Fibroblast of the conjunctiva (primary cell): ENCODE measurements at regions not wholly inside any gene's neighbourhood (a gene's known extent, or its start where the extent isn't known, plus 50 kb on each side); places are given as distances from the start of the nearest gene placed in this dataset.
"Not testable (repeated sequence)": the region's sequence is repeated elsewhere in the genome, so short reads cannot be mapped to it uniquely, and the experiment has no call there.

ENCODE experiments used
- DNase-seq: peaks from one replicate; pipeline ENCODE4 v3.0.0-alpha.2; 2010; ENCODE audit warnings: low read depth

GRCh38 chr16:5159537-5159936 is 61.9 kb upstream of the EEF2KMT start:
- DNase-seq = not testable (repeated sequence)

- DNase-seq = no peak
These were observed 60.9 kb upstream of the EEF2KMT start for GRCh38 chr16:5158494-5158893.

GRCh38 chr16:5156486-5156885 is 58.9 kb upstream of the EEF2KMT start:
- DNase-seq = not testable (repeated sequence)

- DNase-seq = not testable (repeated sequence)
These were observed 56.4 kb upstream of the EEF2KMT start for GRCh38 chr16:5154006-5154405.

- not testable (repeated sequence) for DNase-seq
These were observed 53.8 kb upstream of the EEF2KMT start for GRCh38 chr16:5151409-5151808.
